NB4 (cell line): ENCODE measurements at regions not wholly inside any gene's neighbourhood (a gene's known extent, or its start where the extent isn't known, plus 50 kb on each side); places are given as distances from the start of the nearest gene placed in this dataset.

Source experiments
- CTCF ChIP-seq: IDR thresholded peaks from one replicate; pipeline ENCODE4 v1.5.1; 2012; ENCODE audit warnings: low read depth, low read length
- MAX ChIP-seq: IDR thresholded peaks from 2 replicates; pipeline ENCODE4 v1.6.1; 2011; ENCODE audit warnings: low read depth, low read length
- MYC ChIP-seq: IDR thresholded peaks from 2 replicates; pipeline ENCODE4 v1.6.1; 2011; ENCODE audit warnings: low read depth, low read length
- POLR2A ChIP-seq: IDR thresholded peaks from 2 replicates; pipeline ENCODE4 v1.6.1; 2011; ENCODE audit warnings: mild to moderate bottlenecking; ENCODE audit not compliant: insufficient read length; ENCODE audit errors: extremely low read depth

GRCh38 chr6:104484191-104484590, 375.5 kb downstream of the HACE1 start:
- no peak for TF ChIP-seq POLR2A
- TF ChIP-seq MAX = no peak
- TF ChIP-seq CTCF = no peak
- no peak for TF ChIP-seq MYC
